ENCODE measurements at regions not wholly inside any gene's neighbourhood (a gene's known extent, or its start where the extent isn't known, plus 50 kb on each side); places are given as distances from the start of the nearest gene placed in this dataset.

- TF ChIP-seq CTCF (conservative IDR thresholded peaks at IDR 0.05; ENCODE audit: low read depth, low read length) (no peak), EZH2 (IDR thresholded peaks at IDR 0.05; ENCODE audit: low read length, unreplicated experiment) (no peak)
These were observed 581.8 kb downstream of the EPM2A start for GRCh38 chr6:145153495-145153894.

Measured in PC-3 (cell line).